Activated naive CD4-positive, alpha-beta T cell treated with anti-CD3 and anti-CD28 coated beads, Interleukin-2, amount 50 U/mL, for 24 hours (primary cell): ENCODE measurements at regions not wholly inside any gene's neighbourhood (a gene's known extent, or its start where the extent isn't known, plus 50 kb on each side); places are given as distances from the start of the nearest gene placed in this dataset.
"Not testable (repeated sequence)": the region's sequence is repeated elsewhere in the genome, so short reads cannot be mapped to it uniquely, and the experiment has no call there.

ENCODE experiments used
- H3K27ac Mint-ChIP-seq: one replicate; pipeline ENCODE4 v1.8.0; 2021; ENCODE audit warnings: mild to moderate bottlenecking, mixed read lengths
- H3K27me3 Mint-ChIP-seq: one replicate; pipeline ENCODE4 v1.8.0; 2021; ENCODE audit warnings: mixed read lengths
- H3K36me3 Mint-ChIP-seq: one replicate; pipeline ENCODE4 v1.8.0; 2021; ENCODE audit warnings: mixed read lengths
- H3K4me1 Mint-ChIP-seq: one replicate; pipeline ENCODE4 v1.8.0; 2021; ENCODE audit warnings: mixed read lengths
- H3K4me3 Mint-ChIP-seq: one replicate; pipeline ENCODE4 v1.8.0; 2021; ENCODE audit warnings: mild to moderate bottlenecking, mixed read lengths
- H3K9me3 Mint-ChIP-seq: one replicate; pipeline ENCODE4 v1.8.0; 2021; ENCODE audit warnings: mixed read lengths

DNA sequence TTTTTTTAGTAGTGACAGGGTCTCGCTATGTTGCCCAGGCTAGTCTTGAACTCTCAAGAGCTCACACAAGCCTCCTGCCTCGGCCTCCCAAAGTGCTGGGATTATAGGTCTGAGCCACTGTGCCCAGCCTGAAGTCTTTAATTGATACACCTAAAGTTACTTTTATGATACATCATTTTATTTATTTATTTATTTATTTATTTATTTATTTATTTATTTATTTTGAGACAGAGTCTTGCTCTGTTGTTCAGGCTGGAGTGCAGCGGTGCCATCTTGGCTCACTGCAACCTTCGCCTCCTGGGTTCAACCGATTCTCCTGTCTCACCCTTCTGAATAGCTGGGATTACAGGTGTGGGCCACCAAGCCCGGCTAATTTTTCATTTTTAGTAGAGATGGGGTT, 202.3 kb downstream of the CDRT15L2 start:
- H3K4me3 Mint-ChIP-seq, H3K9me3 Mint-ChIP-seq, H3K27ac Mint-ChIP-seq, H3K36me3 Mint-ChIP-seq, H3K4me1 Mint-ChIP-seq, H3K27me3 Mint-ChIP-seq: not testable (repeated sequence)

DNA sequence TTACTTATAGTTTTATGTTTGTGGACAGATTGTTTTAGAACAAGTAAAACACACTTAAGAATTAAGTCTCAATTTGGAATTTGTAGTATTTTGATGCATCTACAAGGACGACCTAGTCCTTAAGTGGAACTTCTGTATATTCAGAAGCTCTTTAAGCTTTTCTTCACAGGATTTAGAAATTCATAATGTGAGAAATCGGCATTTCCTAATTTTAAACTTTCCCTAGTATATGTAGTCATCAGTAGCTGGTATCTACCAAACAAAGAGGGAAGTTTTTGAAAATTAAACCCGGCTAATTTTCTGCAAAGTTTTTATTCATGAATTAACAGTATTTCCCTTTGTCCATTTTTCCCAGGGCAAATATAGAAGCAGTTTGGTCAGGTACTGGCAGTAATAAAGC, 203.6 kb downstream of the CDRT15L2 start:
- H3K4me3 Mint-ChIP-seq: no peak overlapping the region
- H3K9me3 Mint-ChIP-seq: no peaks in the 10 kb centered on the region
- no peaks in the 10 kb centered on the region for H3K36me3 Mint-ChIP-seq
- H3K4me1 Mint-ChIP-seq: no peaks in the 10 kb centered on the region
- peaks cover 6% of the 10 kb centered on the region for H3K27me3 Mint-ChIP-seq
- H3K27ac Mint-ChIP-seq: no peak overlapping the region

DNA sequence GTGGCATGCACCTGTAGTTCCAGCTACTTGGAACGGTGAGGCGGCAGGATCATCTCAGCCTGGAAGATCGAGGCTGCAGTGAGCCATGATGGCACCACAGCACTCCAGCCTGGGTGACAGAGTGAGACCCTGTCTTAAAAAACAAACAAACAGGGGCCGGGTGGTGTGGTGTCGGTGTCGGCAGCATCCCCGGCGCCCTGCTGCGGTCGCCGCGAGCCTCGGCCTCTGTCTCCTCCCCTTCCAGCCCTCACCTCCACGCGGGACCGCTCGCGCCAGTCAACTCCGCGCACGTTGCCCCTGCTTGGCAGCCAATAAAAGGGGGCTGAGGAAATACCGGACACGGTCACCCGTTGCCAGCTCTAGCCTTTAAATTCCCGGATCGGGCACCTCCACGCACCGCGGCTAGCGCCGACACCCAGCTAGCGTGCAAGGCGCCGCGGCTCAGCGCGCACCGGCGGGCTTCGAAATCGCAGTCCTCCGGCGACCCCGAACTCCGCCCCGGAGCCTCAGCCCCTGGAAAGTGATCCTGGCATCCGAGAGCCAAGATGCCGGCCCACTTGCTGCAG, 204.7 kb downstream of the CDRT15L2 start:
- no peaks in the 10 kb centered on the region for H3K36me3 Mint-ChIP-seq
- H3K27ac Mint-ChIP-seq: no peak overlapping the region
- H3K9me3 Mint-ChIP-seq: no peaks in the 10 kb centered on the region
- H3K4me3 Mint-ChIP-seq: no peak overlapping the region
- H3K4me1 Mint-ChIP-seq: no peaks in the 10 kb centered on the region
- peaks cover 6% of the 10 kb centered on the region for H3K27me3 Mint-ChIP-seq

DNA sequence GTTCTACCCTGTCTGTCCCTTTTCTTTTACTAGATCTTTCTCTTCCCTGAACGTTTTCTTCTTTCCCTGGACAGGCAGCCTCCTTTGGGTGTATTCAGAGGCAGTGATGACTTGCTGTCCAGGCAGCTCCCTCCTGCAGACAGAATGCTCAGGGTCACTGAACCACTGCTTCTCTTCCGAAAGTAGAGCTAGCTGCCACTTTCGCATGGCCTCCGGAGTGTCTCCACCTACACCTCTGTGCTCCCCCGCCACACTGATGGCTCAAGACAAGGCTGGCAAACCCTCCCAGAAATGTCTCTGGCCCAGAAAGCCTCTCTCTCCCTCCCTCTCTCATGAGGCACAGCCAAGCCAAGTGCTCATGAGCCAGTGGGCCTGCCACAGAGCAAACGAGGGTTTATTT, 207.8 kb downstream of the CDRT15L2 start:
- no peaks in the 10 kb centered on the region for H3K36me3 Mint-ChIP-seq

DNA sequence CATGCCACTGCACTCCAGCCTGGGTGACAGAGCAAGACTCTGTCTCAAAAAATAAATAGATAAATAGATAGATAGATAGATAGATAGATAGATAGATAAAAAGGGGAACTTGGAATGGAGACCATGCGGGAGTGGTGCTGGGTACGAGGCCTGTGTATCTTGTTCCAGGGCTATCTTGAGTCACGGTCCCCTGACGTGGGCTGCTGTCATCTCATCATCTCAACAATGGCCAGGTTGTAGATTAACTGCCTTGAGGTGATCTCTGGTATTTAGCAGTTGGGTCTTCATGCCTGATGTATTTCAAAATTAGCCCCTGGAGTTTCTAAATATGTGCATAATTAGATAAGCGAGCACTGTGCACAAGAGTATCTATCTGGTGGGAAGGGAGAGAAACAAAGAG, 212.1 kb downstream of the CDRT15L2 start:
- H3K4me3 Mint-ChIP-seq: no peak overlapping the region
- no peak overlapping the region for H3K27ac Mint-ChIP-seq
- no peaks in the 10 kb centered on the region for H3K4me1 Mint-ChIP-seq

More for the DNA sequence above, 207.8 kb downstream of the CDRT15L2 start:
- Mint-ChIP-seq H3K27ac (no peak overlapping the region), H3K4me3 (no peak overlapping the region), H3K9me3 (no peaks in the 10 kb centered on the region), H3K27me3 (peaks cover 6% of the 10 kb centered on the region), H3K4me1 (no peaks in the 10 kb centered on the region)

DNA sequence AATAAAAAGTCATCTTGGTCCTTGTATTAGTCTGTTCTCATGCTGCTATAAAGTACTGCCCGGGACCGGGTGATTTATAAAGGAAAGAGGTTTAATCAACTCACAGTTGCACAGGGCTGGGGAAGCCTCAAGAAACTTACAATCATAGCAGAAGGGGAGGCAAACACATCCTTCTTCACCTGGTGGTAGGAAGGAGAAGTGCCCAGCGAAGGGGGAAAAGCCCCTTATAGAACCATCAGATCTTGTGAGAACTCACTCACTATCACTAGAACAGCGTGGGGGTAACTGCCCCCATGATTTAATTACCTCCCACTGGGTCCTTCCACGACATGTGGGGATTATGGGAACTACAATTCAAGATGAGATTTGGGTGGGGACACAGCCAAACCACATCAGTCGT, 215.0 kb downstream of the CDRT15L2 start:
- H3K27ac Mint-ChIP-seq, H3K4me3 Mint-ChIP-seq, H3K27me3 Mint-ChIP-seq, H3K36me3 Mint-ChIP-seq, H3K9me3 Mint-ChIP-seq: not testable (repeated sequence)
- peaks cover 12% of the 10 kb centered on the region for H3K4me1 Mint-ChIP-seq

More for the DNA sequence above, 212.1 kb downstream of the CDRT15L2 start:
- Mint-ChIP-seq H3K27me3 (peaks cover 2% of the 10 kb centered on the region), H3K36me3 (no peaks in the 10 kb centered on the region), H3K9me3 (no peaks in the 10 kb centered on the region)

DNA sequence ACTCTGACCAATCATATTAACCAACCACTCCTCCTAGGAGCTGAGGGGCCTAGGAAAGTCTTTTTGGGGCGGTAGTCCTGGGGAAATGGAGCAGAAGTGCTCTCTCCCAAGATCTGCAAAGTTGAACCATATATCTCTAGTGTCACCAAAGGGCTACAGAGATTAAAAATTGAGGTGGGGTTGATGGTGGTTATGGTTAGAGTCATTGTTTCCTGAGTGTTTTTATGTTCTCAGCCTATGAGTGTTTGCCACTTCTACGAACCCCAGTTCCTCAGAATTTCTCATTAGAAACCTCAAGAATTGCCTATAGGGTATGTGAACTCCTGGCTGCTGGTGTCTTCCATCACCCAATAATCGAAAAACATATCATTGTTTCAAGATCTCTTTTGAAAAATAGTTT, 217.8 kb downstream of the CDRT15L2 start:
- no peaks in the 10 kb centered on the region for H3K9me3 Mint-ChIP-seq
- H3K36me3 Mint-ChIP-seq: no peaks in the 10 kb centered on the region
- H3K27me3 Mint-ChIP-seq: no peaks in the 10 kb centered on the region
- peaks cover 12% of the 10 kb centered on the region for H3K4me1 Mint-ChIP-seq
- no peak overlapping the region for H3K4me3 Mint-ChIP-seq
- no peak overlapping the region for H3K27ac Mint-ChIP-seq

DNA sequence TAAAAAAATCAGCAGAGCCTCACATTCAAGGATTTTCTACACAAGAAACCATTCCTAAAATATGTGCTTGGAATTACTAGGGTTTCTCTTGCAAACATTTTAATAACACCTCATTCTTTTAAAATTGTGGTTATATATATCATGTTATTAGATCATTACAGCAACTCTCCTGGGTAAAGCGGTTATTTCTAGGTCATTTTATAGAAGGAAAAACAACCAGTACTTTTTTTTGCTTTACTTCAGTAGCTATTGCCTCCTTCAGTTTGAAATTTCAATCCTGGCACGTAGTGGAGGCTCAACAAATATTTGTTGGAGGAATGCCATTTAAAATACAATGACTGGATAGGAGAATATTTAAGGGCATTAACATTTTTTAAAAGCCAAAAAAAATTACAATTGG, 220.6 kb downstream of the CDRT15L2 start:
- no peaks in the 10 kb centered on the region for H3K9me3 Mint-ChIP-seq

DNA sequence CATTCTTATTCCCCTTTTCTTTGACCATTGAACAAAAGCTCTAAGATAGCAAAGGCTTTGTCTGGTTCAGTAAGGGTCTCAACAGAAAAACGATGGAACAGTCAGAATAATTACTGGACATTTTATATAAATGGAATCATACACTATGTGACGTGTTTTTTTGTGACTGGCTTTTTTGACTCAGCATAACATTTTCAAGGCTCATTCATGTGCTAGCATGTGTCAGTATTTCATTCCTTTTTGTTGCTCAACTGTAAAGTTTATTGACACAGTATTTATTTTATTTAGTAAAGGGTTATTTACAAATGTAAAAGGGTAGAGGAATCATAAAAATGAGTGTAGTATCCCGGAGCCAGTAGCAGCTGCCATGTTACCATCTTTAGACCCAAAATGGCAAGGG, 226.2 kb downstream of the CDRT15L2 start:
- no peaks in the 10 kb centered on the region for H3K9me3 Mint-ChIP-seq
- no peak overlapping the region for H3K4me3 Mint-ChIP-seq
- H3K27ac Mint-ChIP-seq: no peak overlapping the region

More for the DNA sequence above, 220.6 kb downstream of the CDRT15L2 start:
- no peaks in the 10 kb centered on the region for H3K27me3 Mint-ChIP-seq
- H3K4me3 Mint-ChIP-seq: no peak overlapping the region
- no peaks in the 10 kb centered on the region for H3K36me3 Mint-ChIP-seq
- H3K4me1 Mint-ChIP-seq: peaks cover 12% of the 10 kb centered on the region
- H3K27ac Mint-ChIP-seq: no peak overlapping the region

DNA sequence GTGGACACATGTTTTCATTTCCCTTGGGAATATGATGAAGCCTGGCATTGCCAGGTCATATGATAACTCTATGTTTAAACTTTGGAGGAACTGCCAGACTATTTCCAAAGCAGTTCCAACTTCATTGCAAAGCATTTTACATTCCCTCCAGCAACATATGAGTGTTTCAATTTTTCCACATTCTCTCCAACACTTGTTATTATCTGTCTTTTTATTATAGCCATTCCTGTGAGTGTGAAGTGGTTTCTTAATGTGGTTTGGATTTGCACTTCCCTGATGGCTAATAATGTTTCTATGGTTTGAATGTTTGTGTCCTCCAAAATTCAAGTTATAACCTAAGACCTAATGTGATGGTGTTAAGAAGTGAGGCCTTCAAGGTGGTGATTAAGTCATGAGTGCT, 228.0 kb downstream of the CDRT15L2 start:
- H3K27ac Mint-ChIP-seq, H3K36me3 Mint-ChIP-seq, H3K4me1 Mint-ChIP-seq, H3K9me3 Mint-ChIP-seq, H3K4me3 Mint-ChIP-seq, H3K27me3 Mint-ChIP-seq: not testable (repeated sequence)

More for the DNA sequence above, 226.2 kb downstream of the CDRT15L2 start:
- H3K4me1 Mint-ChIP-seq: no peaks in the 10 kb centered on the region
- peaks cover 1% of the 10 kb centered on the region for H3K27me3 Mint-ChIP-seq
- no peaks in the 10 kb centered on the region for H3K36me3 Mint-ChIP-seq

DNA sequence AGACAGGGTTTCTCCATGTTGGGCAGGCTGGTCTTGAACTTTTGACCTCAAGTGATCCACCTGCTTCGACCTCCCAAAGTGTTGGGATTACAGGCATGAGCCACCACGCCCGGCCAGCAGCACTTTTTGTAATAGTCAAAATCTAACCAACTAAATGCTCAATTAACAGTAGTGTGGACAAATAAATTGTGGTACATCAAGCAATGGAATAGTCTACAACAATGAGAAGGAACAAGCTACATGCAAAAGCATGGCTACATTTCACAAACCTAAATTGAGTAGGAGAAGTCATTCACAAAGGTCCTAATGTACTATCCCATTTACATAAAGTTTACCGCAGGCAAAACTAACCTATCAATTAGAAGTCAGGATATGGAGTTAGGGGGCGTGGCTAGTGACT, 227.4 kb downstream of the USP22 start:
- peaks cover 15% of the 10 kb centered on the region for H3K27me3 Mint-ChIP-seq
- H3K9me3 Mint-ChIP-seq, H3K4me1 Mint-ChIP-seq, H3K27ac Mint-ChIP-seq, H3K4me3 Mint-ChIP-seq, H3K36me3 Mint-ChIP-seq: not testable (repeated sequence)

DNA sequence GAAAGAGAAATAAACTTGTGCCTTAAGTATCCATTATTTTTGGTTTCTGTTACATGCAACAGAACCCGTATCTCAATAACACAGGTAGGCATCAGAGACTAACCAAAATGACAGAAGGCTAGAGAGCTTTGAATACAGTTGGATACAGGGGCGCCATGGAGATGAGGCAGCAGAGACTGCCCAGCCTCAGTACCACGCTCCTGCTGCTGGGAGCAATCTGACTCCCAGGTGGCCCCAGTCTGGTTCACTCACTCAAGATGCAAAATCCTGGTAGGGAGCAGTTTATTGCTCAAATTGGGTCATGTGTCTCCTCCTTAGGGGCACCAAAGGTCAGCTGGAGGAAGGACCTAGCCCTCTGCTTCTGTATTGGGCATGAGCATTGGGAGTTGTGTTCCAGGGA, 218.9 kb downstream of the USP22 start:
- Mint-ChIP-seq H3K9me3 (no peaks in the 10 kb centered on the region), H3K4me3 (no peak overlapping the region), H3K27me3 (peaks cover 8% of the 10 kb centered on the region), H3K36me3 (no peaks in the 10 kb centered on the region), H3K4me1 (no peaks in the 10 kb centered on the region), H3K27ac (no peak overlapping the region)

DNA sequence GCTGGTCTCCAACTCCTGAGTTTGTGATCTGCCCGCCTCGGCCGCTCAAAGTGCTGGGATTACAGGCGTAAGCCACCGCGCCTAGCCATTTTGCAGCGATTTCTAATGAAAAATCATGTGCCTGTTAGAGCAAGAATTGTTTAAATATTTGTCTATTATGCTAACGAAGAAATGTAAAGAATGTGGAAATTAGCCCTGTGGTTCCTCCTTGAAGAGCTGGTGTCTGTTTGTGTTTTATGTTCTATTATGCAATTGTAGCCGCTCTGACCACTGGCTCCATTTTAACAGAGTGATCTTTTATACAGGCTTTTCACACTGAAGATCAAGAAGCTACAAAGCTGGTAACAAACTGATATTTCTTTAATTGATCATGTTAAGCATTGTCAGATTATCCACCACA, 217.3 kb downstream of the USP22 start:
- H3K4me1 Mint-ChIP-seq: no peaks in the 10 kb centered on the region
- H3K27ac Mint-ChIP-seq: no peak overlapping the region
- no peaks in the 10 kb centered on the region for H3K9me3 Mint-ChIP-seq
- peaks cover 9% of the 10 kb centered on the region for H3K27me3 Mint-ChIP-seq
- H3K36me3 Mint-ChIP-seq: no peaks in the 10 kb centered on the region
- no peak overlapping the region for H3K4me3 Mint-ChIP-seq

DNA sequence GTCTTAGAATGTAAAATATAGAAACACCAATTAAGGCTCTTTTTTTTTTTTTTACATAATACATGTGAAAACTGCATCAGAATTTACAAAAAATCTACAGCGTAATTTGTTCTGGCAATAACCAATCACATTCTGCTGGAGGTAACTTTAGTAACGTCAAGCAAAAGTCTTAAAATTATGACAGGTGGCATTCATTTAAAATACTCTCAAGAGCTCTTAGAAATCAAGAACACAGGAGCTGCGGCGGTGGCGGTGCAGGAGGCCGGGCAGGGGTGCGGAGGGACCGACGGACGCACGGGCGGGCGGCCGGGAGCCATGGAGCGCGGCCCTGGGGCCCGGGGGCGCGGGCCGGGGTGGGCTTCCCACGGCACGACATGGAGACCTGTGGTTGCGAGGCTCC, 202.4 kb downstream of the USP22 start:
- Mint-ChIP-seq H3K27me3 (peaks cover 16% of the 10 kb centered on the region), H3K4me3 (peak overlapping the region; percentile 68)
- H3K36me3 Mint-ChIP-seq, H3K9me3 Mint-ChIP-seq, H3K4me1 Mint-ChIP-seq, H3K27ac Mint-ChIP-seq: not testable (repeated sequence)

DNA sequence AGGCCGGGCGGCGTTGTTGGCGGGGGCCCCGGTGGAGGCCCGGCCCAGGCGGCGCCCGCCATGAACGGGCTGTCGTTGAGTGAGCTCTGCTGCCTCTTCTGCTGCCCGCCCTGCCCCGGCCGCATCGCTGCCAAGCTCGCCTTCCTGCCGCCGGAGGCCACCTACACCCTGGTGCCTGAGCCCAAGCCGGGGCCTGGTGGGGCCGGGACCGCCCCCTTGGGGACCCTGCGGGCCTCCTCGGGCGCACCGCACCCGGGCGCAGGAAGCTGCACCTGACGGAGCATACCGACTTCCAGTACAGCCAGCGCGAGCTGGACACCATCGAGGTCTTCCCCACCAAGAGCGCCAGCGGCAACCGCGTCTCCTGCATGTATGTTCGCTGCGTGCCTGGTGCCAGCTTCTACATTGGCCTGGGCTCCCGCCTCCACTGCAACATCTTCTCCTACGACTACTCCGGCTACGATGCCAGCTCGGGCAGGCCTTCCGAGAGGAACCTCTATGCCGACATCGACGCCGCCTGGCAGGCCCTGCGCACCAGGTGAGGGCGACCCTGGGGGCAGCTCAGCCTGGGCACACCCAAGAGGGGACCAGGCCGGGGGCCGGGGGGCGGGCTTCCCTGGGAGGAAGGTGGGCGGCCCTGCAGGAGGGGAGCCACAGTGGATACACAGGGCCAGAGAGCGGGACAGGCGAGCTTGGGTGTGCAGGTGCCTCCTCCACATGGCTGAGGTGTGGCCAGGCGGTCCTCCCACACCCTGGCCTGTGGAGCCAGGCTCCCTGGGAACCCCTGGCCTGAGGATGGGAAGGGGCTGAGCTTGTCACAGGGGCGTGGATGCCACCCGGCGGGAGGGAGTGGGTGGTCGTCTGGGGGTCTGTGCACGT, 201.6 kb downstream of the USP22 start:
- H3K9me3 Mint-ChIP-seq, H3K27ac Mint-ChIP-seq, H3K36me3 Mint-ChIP-seq, H3K4me1 Mint-ChIP-seq: not testable (repeated sequence)
- H3K27me3 Mint-ChIP-seq: peaks cover 16% of the 10 kb centered on the region
- H3K4me3 Mint-ChIP-seq: peak overlapping the region; percentile 64

DNA sequence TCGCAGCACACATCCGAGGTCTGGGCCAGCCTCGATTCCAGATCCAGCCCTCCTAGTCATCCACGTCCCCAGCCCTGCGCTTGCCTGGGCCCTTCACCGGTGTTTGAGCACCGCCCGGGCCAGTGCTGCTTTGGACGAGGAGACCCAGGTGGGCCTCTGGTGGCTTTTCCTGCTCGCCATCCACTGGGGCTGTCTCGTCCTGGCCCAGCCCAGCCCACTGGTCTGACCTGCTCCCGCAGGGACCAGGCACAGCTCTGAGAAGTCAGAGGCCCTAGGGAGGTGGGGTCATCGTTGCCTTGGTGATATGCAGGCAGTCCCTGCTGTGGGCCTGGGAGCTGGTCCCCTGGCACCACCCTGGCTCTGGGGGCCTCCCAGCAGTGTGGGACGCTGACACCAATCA, 200.8 kb downstream of the USP22 start:
- H3K36me3 Mint-ChIP-seq, H3K9me3 Mint-ChIP-seq, H3K4me1 Mint-ChIP-seq, H3K4me3 Mint-ChIP-seq, H3K27ac Mint-ChIP-seq: not testable (repeated sequence)
- peaks cover 14% of the 10 kb centered on the region for H3K27me3 Mint-ChIP-seq

DNA sequence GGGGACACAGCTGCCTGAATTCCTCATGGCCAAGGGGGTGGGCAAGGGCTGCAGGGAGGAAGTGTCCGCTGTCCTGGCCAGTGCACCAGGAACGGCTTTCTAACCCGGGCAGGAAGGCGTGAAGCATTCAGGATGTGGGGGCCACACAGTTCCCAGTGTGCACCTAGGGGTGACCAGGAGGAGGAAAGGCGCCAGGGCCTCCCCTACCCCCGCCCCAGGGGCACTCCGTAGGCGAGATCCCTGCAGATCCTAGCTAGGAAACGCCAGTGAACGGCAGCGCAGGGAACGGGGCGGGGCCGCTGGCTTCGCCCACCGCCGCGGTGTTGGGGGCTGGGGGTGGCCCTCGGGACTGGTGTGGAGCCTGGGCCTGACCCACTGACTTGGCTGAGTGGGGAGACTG, 199.6 kb downstream of the USP22 start:
- H3K27ac Mint-ChIP-seq, H3K9me3 Mint-ChIP-seq, H3K36me3 Mint-ChIP-seq, H3K4me1 Mint-ChIP-seq, H3K4me3 Mint-ChIP-seq: not testable (repeated sequence)
- H3K27me3 Mint-ChIP-seq: peaks cover 14% of the 10 kb centered on the region
